H1 (cell line): ENCODE measurements at regions not wholly inside any gene's neighbourhood (a gene's known extent, or its start where the extent isn't known, plus 50 kb on each side); places are given as distances from the start of the nearest gene placed in this dataset.

ENCODE experiments used
- CEBPB ChIP-seq: IDR thresholded peaks from 2 replicates; pipeline ENCODE4 v1.6.1; 2012; ENCODE audit warnings: low read depth, low read length
- CHD7 ChIP-seq: fragments of 300-600 bp; sonication (generic); IDR thresholded peaks from 2 replicates; pipeline ENCODE4 v1.7.1; 2012; ENCODE audit warnings: low read length, moderate library complexity, mild to moderate bottlenecking, inconsistent platforms; ENCODE audit not compliant: insufficient replicate concordance
- CTCF ChIP-seq, 3 experiments: IDR thresholded peaks; 1 replicate in 2 of 3; 2 replicates in 1 of 3; pipeline versions ENCODE4 v1.5.1 to v1.6.1; 2011; ENCODE audit warnings: low read length in 3 of 3, mild to moderate bottlenecking in 3 of 3, inconsistent platforms in 2 of 3, low read depth in 1 of 3, moderate library complexity in 1 of 3; ENCODE audit not compliant: insufficient read depth in 1 of 3; ENCODE audit errors: control extremely low read depth in 1 of 3
- EP300 ChIP-seq, 2 experiments: IDR thresholded peaks; 1 replicate in 1 of 2; 2 replicates in 1 of 2; pipeline ENCODE4 v1.6.1; 2011 to 2012; ENCODE audit warnings: low read depth in 2 of 2, low read length in 2 of 2, mild to moderate bottlenecking in 2 of 2, borderline replicate concordance in 1 of 2, inconsistent platforms in 1 of 2, moderate library complexity in 1 of 2
- EZH2 ChIP-seq: fragments of 200-600 bp; sonication (generic); IDR thresholded peaks from 2 replicates; pipeline ENCODE4 v1.7.1; 2012; ENCODE audit warnings: low read depth, mild to moderate bottlenecking, moderate library complexity, low read length, inconsistent platforms; ENCODE audit not compliant: severe bottlenecking
- GABPA ChIP-seq: IDR thresholded peaks from 2 replicates; pipeline ENCODE4 v1.6.1; 2011; ENCODE audit warnings: mild to moderate bottlenecking, low read length, moderate library complexity, borderline replicate concordance; ENCODE audit not compliant: insufficient read depth
- HDAC2 ChIP-seq, 2 experiments: fragments of 300-600 bp in 1 of 2; sonication (generic) in 1 of 2; IDR thresholded peaks; 2 replicates each; pipeline ENCODE4 v1.6.1; 2011 to 2012; ENCODE audit warnings: low read depth in 2 of 2, low read length in 2 of 2, mild to moderate bottlenecking in 2 of 2, moderate library complexity in 2 of 2, borderline replicate concordance in 1 of 2, inconsistent platforms in 1 of 2
- KDM1A ChIP-seq: fragments of 200-600, 300-600 bp; sonication (generic); IDR thresholded peaks from 2 replicates; pipeline ENCODE4 v1.7.1; 2016; ENCODE audit warnings: mild to moderate bottlenecking, low read length, borderline replicate concordance
- POLR2A ChIP-seq, 2 experiments: IDR thresholded peaks; 1 replicate in 1 of 2; 2 replicates in 1 of 2; pipeline ENCODE4 v1.6.1; 2011; ENCODE audit warnings: low read depth in 2 of 2, low read length in 2 of 2, mild to moderate bottlenecking in 2 of 2; ENCODE audit errors: control extremely low read depth in 1 of 2
- POLR2AphosphoS5 ChIP-seq: IDR thresholded peaks from 2 replicates; pipeline ENCODE4 v1.6.1; 2011; ENCODE audit warnings: low read depth, low read length
- SIN3A ChIP-seq, 2 experiments: IDR thresholded peaks in 1 of 2; conservative IDR thresholded peaks in 1 of 2; 2 replicates each; pipeline ENCODE4 v1.6.1; 2011 to 2012; ENCODE audit warnings: low read length in 2 of 2, improper control_type of control experiment in 1 of 2, low read depth in 1 of 2, mild to moderate bottlenecking in 1 of 2
- SIX5 ChIP-seq: IDR thresholded peaks from 2 replicates; pipeline ENCODE4 v1.6.1; 2011; ENCODE audit warnings: mild to moderate bottlenecking, low read depth, low read length
- TAF1 ChIP-seq: IDR thresholded peaks from 2 replicates; pipeline ENCODE4 v1.6.1; 2011; ENCODE audit warnings: mild to moderate bottlenecking, low read depth, low read length
- TF ChIP-seq, protein P1 (sequence below): IDR thresholded peaks from 2 replicates; pipeline ENCODE4 v1.6.1; 2011; ENCODE audit warnings: low read length, improper control_type of control experiment

DNA sequence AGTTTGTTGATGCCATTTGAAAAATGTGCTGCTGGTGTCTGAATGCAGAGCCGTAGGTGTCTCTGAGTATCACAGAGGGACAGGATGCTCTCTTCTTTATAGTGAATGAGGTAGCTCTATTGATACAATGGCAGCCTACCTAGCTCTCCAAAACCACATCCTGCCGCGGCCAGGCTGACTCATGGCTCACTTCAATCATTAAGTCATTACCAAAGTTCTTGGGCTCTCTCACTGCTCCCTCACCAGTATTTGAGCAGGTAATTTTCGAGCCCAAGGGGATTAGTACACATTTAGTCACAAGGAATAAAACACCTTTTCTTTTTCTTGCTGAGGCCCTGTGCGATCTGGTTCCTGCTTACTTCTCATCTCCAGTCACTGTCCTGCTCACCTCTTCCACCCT is 509.0 kb upstream of the LARGE1 start:
- TF ChIP-seq TAF1 (no peak), CTCF (IDR thresholded peaks at IDR 0.05; ENCODE audit: control extremely low read depth in 1 of 3, insufficient read depth in 1 of 3, low read depth in 1 of 3, low read length in 3 of 3) (no peak), EP300 (IDR thresholded peaks at IDR 0.05; ENCODE audit: borderline replicate concordance in 1 of 2, low read depth in 2 of 2, low read length in 2 of 2) (no peak), SIN3A (conservative IDR thresholded peaks at IDR 0.05 in 1 of 2, IDR thresholded peaks at IDR 0.05 in 1 of 2; ENCODE audit: low read depth in 1 of 2, low read length in 2 of 2) (no peak), EZH2 (no peak), CEBPB (no peak), POLR2AphosphoS5 (no peak), GABPA (no peak), POLR2A (IDR thresholded peaks at IDR 0.05; ENCODE audit: control extremely low read depth in 1 of 2, low read depth in 2 of 2, low read length in 2 of 2) (no peak), CHD7 (no peak), KDM1A (no peak), SIX5 (no peak), HDAC2 (IDR thresholded peaks at IDR 0.05; ENCODE audit: borderline replicate concordance in 1 of 2, low read depth in 2 of 2, low read length in 2 of 2) (no peak)
- TF ChIP-seq, protein P1, sequence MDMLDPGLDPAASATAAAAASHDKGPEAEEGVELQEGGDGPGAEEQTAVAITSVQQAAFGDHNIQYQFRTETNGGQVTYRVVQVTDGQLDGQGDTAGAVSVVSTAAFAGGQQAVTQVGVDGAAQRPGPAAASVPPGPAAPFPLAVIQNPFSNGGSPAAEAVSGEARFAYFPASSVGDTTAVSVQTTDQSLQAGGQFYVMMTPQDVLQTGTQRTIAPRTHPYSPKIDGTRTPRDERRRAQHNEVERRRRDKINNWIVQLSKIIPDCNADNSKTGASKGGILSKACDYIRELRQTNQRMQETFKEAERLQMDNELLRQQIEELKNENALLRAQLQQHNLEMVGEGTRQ = no peak
